ENCODE measurements at regions not wholly inside any gene's neighbourhood (a gene's known extent, or its start where the extent isn't known, plus 50 kb on each side); places are given as distances from the start of the nearest gene placed in this dataset.
A peak's percentile ranks its signal among the peaks of the same experiment; 100 is the strongest.

DNA sequence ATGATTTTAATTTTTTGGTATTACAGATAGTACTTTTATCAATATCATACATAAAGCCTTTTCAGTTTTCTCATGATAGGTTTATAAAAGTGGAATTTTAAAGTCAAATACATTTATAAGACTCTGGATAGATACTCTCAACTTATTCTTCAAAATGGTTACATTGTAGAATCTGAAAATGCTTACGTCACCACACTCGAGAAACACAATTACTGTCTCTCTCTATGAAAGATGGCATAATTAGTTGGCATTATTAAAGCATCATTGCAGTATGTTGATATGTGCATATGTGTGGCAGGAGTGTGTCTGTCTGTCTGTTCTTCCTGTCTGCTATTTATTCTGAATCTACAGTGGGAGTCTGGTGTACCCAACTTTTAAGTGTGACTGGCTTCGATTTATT, 397.1 kb downstream of the SNAPC1 start:
- Mint-ChIP-seq H3K9me3 (no peaks in the 10 kb centered on the region), H3K27me3 (ENCODE audit: low read depth) (peaks cover 1% of the 10 kb centered on the region), H3K4me1 (peaks cover 6% of the 10 kb centered on the region), H3K27ac (no peak overlapping the region), H3K36me3 (ENCODE audit: low read depth) (no peaks in the 10 kb centered on the region), H3K4me3 (no peak overlapping the region)
- TF ChIP-seq, protein P1, sequence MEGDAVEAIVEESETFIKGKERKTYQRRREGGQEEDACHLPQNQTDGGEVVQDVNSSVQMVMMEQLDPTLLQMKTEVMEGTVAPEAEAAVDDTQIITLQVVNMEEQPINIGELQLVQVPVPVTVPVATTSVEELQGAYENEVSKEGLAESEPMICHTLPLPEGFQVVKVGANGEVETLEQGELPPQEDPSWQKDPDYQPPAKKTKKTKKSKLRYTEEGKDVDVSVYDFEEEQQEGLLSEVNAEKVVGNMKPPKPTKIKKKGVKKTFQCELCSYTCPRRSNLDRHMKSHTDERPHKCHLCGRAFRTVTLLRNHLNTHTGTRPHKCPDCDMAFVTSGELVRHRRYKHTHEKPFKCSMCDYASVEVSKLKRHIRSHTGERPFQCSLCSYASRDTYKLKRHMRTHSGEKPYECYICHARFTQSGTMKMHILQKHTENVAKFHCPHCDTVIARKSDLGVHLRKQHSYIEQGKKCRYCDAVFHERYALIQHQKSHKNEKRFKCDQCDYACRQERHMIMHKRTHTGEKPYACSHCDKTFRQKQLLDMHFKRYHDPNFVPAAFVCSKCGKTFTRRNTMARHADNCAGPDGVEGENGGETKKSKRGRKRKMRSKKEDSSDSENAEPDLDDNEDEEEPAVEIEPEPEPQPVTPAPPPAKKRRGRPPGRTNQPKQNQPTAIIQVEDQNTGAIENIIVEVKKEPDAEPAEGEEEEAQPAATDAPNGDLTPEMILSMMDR (IDR thresholded peaks at IDR 0.05; ENCODE audit: unreplicated experiment in 3 of 3): no peak

DNA sequence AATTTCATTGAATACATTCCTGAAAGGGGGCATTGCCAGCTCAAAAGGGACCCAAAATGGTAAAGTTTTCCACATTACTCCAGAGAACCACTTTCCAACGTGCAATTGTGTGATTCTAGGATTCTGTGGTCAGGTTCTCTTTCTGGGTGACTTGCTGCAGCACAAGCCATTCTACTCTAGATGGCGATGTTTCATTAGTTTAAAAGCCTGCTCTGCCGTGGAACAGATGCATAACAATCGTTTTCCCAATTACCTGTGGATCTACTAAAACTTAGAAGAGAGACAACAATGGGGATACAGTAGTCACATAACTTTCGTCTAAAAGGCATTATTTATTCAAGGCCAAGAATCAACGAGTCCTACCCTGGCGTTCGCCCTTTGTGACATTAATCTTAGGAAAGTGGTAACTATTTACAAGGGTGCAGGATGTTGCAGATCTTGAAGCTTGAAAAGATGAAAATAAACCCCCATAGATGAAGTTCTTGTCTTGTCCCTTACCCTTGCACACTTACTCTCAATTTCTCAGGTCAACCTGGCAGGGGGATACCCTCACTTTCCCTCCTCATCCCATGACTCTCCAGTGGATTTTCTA, 400.9 kb downstream of the SNAPC1 start:
- no peak overlapping the region for H3K4me3 Mint-ChIP-seq
- H3K9me3 Mint-ChIP-seq: no peaks in the 10 kb centered on the region
- TF ChIP-seq, protein P1 (IDR thresholded peaks at IDR 0.05; ENCODE audit: unreplicated experiment in 3 of 3): peak; percentile 74 to 84 (median 81)
- peaks cover 6% of the 10 kb centered on the region for H3K4me1 Mint-ChIP-seq
- H3K36me3 Mint-ChIP-seq (ENCODE audit: low read depth): no peaks in the 10 kb centered on the region
- peaks cover 4% of the 10 kb centered on the region for H3K27me3 Mint-ChIP-seq (ENCODE audit: low read depth)
- no peak overlapping the region for H3K27ac Mint-ChIP-seq

DNA sequence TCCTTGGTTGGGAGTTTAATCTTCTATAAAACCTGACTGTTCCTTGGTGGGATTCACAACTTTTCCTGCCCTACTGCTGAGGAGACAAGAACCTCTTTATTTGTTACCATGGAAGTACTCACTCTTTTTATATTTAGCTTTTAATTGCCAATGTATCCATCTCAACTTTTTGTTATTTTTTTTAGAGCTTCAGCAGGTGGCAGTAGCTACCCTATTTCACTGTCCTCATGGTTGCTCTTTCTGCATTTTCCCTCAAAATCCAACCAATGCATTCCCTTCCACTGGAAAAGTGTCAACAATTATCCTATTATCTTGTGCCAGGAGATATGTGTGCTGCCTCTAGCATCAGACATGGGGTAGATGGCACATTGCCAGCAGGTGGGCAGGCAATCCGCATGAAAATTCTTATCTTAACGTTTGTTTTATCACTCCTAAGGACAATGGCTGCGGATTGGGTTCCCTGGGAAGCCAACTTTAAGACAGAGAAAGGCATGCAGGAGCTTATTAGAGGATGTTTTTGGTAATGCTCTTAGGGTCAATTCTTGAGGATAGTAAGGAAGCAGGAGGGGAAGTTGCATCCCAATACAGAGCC, 406.4 kb downstream of the SNAPC1 start:
- Mint-ChIP-seq H3K4me1 (no peaks in the 10 kb centered on the region), H3K27me3 (ENCODE audit: low read depth) (peaks cover 4% of the 10 kb centered on the region), H3K27ac (no peak overlapping the region), H3K9me3 (no peaks in the 10 kb centered on the region), H3K36me3 (ENCODE audit: low read depth) (no peaks in the 10 kb centered on the region), H3K4me3 (no peak overlapping the region)
- TF ChIP-seq, protein P1 (IDR thresholded peaks at IDR 0.05; ENCODE audit: unreplicated experiment in 3 of 3): no peak

DNA sequence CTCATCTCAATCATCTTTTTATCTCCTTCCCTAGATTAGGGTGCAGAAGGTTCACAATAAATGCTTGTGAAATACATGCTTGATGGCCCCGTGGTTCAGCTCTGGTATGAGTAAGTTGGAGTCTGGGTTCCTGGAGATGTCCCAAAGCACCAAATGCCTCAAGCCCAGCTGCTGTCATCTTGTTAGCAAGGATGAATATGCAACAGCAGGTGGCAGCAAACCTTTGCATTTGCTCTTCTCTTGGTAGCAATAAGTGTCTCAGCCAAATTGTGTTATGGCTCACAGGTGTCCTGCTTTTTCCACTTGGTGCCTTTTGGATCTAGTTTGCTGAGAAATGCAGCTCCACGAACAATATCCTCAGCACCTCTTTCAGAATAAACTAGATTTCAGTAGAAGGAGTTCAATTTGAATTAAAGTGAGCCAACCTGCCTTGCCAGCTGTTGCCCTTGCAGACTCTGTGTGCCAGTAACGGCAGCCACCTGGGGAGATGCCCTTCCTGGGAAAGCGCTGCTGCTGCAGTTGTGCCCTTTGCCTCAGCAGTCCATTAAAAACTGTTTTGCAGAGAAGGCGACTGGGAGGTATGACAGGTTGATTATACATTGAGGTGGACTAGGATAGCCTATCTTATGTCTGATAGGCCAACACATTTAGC, 417.3 kb downstream of the SNAPC1 start:
- Mint-ChIP-seq H3K9me3 (peaks cover 6% of the 10 kb centered on the region), H3K4me3 (no peak overlapping the region), H3K4me1 (no peaks in the 10 kb centered on the region), H3K36me3 (ENCODE audit: low read depth) (no peaks in the 10 kb centered on the region), H3K27ac (no peak overlapping the region), H3K27me3 (ENCODE audit: low read depth) (peaks cover 10% of the 10 kb centered on the region)
- TF ChIP-seq, protein P1 (IDR thresholded peaks at IDR 0.05; ENCODE audit: unreplicated experiment in 3 of 3): peak; percentile 58 to 78 (median 70)

DNA sequence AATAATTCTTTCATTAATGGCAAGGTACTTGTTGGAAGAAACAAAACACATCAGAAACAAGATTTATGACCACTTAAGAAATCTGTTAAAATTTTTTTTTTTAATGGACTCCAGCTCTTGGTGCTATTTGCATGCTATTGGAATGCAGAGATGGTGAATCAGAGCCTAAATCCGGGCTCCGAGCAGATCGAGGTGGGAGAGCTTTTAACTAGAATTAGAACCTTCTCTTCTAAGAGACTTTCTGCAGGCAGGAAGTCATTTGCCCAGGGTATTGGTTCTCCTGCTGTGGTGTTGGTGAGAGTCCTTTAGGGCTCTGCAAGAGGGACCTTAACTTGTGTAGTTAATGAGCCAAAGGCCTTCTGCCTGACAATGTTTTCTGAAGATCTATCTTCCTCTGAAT, 419.4 kb downstream of the SNAPC1 start:
- TF ChIP-seq, protein P1 (IDR thresholded peaks at IDR 0.05; ENCODE audit: unreplicated experiment in 3 of 3): no peak
- H3K4me1 Mint-ChIP-seq: no peaks in the 10 kb centered on the region
- H3K27ac Mint-ChIP-seq: no peak overlapping the region
- peaks cover 14% of the 10 kb centered on the region for H3K27me3 Mint-ChIP-seq (ENCODE audit: low read depth)
- H3K4me3 Mint-ChIP-seq: no peak overlapping the region
- H3K9me3 Mint-ChIP-seq: no peaks in the 10 kb centered on the region
- H3K36me3 Mint-ChIP-seq (ENCODE audit: low read depth): no peaks in the 10 kb centered on the region

Data from nephron (organoid).